Lung (tissue), 11 donors: ENCODE measurements at regions not wholly inside any gene's neighbourhood (a gene's known extent, or its start where the extent isn't known, plus 50 kb on each side); places are given as distances from the start of the nearest gene placed in this dataset.
A peak's percentile ranks its signal among the peaks of the same experiment; 100 is the strongest.

Experiments
- ATAC-seq: fragments of 200-7000 bp; cut with Tn5 transposase; one replicate; pipeline ENCODE4 v1.9.1; 2020; ENCODE audit warnings: moderate number of reproducible peaks; ENCODE audit not compliant: insufficient read depth, low FRiP score
- DNase-seq, 3 donors: peaks; one replicate each; pipeline ENCODE4 v3.0.0-alpha.2; 2013 to 2017
- H3K27ac ChIP-seq, 2 donors: one replicate each; pipeline ENCODE4 v1.5.1; 2013; ENCODE audit warnings: mild to moderate bottlenecking in 2 of 2, moderate library complexity in 2 of 2, control low read depth in 1 of 2, inconsistent platforms in 1 of 2, low read depth in 1 of 2, low read length in 1 of 2
- H3K27me3 ChIP-seq, 3 donors: one replicate each; pipeline ENCODE4 v1.5.1; 2013; ENCODE audit warnings: low read length in 2 of 3; ENCODE audit not compliant: control insufficient read depth in 3 of 3, insufficient read depth in 3 of 3
- H3K36me3 ChIP-seq, 4 donors: one replicate each; pipeline ENCODE4 v1.5.1; 2013; ENCODE audit warnings: low read length in 4 of 4, mild to moderate bottlenecking in 1 of 4, moderate library complexity in 1 of 4; ENCODE audit not compliant: control insufficient read depth in 4 of 4, insufficient read depth in 4 of 4
- H3K4me1 ChIP-seq, 5 donors: one replicate each; pipeline ENCODE4 v1.5.1; 2013; ENCODE audit warnings: low read length in 5 of 5, mild to moderate bottlenecking in 2 of 5, moderate library complexity in 1 of 5; ENCODE audit not compliant: control insufficient read depth in 5 of 5, insufficient read depth in 5 of 5
- H3K4me3 ChIP-seq: one replicate; pipeline ENCODE4 v1.5.1; 2013; ENCODE audit warnings: mild to moderate bottlenecking, control low read depth, moderate library complexity
- H3K9ac ChIP-seq, 2 donors: one replicate each; pipeline ENCODE4 v1.5.1; 2013; ENCODE audit warnings: low read length in 2 of 2, control low read depth in 1 of 2; ENCODE audit not compliant: insufficient read depth in 1 of 2
- H3K9me3 ChIP-seq, 4 donors: one replicate each; pipeline ENCODE4 v1.5.1; 2013; ENCODE audit warnings: low read length in 3 of 4, mild to moderate bottlenecking in 1 of 4, moderate library complexity in 1 of 4; ENCODE audit not compliant: control insufficient read depth in 4 of 4, insufficient read depth in 3 of 4
- CTCF ChIP-seq: IDR thresholded peaks from 2 replicates; pipeline ENCODE4 v1.5.1; 2012; ENCODE audit warnings: mild to moderate bottlenecking; ENCODE audit errors: control extremely low read depth, extremely low read depth
- WGBS, 2 donors: extraction: QIAGEN DNeasy Blood & Tissue Kit; methylation state at CpG; one replicate each; pipeline ENCODE4 v1.1.7; 2013; 5-methylcytosine and 5-hydroxymethylcytosine counted together
- donor health status: control.
- donor health status: control.
- donor health status: Bipolar disorder and iron deficiency.
- donor health status: healthy.
- donor health status: DM: yes; HTN: yes; CAD: no.

DNA sequence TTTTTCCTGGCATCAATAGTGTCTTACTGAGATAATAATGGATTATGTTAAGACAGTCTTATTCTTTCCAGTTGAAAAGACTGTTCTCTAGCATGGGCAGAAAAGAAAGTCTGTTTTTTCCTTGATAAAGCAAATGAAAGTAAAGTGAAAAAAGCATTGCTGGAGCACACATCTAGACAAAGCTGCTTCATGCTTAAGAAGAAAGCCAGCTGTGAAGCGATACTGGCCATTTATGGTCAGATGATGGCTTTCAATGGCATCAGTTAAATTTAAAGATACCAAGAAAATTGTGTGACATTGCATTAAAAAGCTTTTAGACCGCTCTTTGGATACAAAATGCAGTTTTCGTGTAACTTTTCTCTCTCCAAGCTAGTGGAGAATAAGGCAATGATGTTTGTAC is 242.1 kb upstream of the TRAM1L1 start:
- peak in 2 of 3 donors; percentile 7 to 27 for DNase-seq
- ATAC-seq, result no peak
- H3K27ac ChIP-seq, result no peak overlapping the region
- no peak for TF ChIP-seq CTCF
- H3K4me1 ChIP-seq, result no peaks in the 10 kb centered on the region
- no peaks in the 10 kb centered on the region for H3K36me3 ChIP-seq
- no peak overlapping the region for H3K9ac ChIP-seq
- WGBS, 2 donors, result 72 to 80% methylated on average over 3 of the region's 3 CpGs
- no peaks in the 10 kb centered on the region for H3K27me3 ChIP-seq
- H3K9me3 ChIP-seq, result no peaks in the 10 kb centered on the region
- H3K4me3 ChIP-seq, result no peak overlapping the region

DNA sequence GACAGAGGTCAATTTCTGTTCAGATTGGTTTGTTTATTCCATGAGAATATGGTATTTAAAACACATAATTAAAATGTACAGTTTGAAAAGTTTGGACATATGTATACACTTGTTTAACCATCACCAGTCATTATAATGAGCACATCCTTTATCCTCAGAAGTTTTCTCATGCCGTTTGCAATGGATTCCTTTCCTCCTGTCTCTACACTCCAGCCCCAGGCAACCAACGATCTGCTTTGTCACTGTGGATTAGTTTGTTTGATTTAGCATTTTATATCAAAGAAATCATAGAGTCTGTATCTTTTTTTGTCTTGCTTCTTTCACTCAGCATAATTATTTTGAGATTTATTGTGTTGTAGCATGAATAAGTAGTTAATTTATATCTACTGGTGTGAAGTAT is 243.0 kb upstream of the TRAM1L1 start:
- Histone ChIP-seq H3K9ac (no peak overlapping the region), H3K4me1 (no peaks in the 10 kb centered on the region), H3K36me3 (no peaks in the 10 kb centered on the region), H3K9me3 (no peaks in the 10 kb centered on the region), H3K27ac (no peak overlapping the region), H3K27me3 (no peaks in the 10 kb centered on the region), H3K4me3 (no peak overlapping the region)
- TF ChIP-seq CTCF, result no peak
- peak in 1 of 3 donors; percentile 3 for DNase-seq
- 30 to 55% methylated on average over 2 of the region's 2 CpGs for WGBS, 2 donors
- no peak for ATAC-seq

- H3K4me3 ChIP-seq, result no peak overlapping the region
- no peaks in the 10 kb centered on the region for H3K36me3 ChIP-seq
- ATAC-seq (no peak), DNase-seq (no peak)
- H3K9me3 ChIP-seq, result no peaks in the 10 kb centered on the region
- H3K27me3 ChIP-seq, result no peaks in the 10 kb centered on the region
- TF ChIP-seq CTCF, result no peak
- 82 to 88% methylated on average over 4 of the region's 4 CpGs for WGBS, 2 donors
- no peak overlapping the region for H3K9ac ChIP-seq
- no peaks in the 10 kb centered on the region for H3K4me1 ChIP-seq
- H3K27ac ChIP-seq, result no peak overlapping the region
Measured at GRCh38 chr4:117331817-117332216, 246.4 kb upstream of the TRAM1L1 start.

- TF ChIP-seq CTCF, result no peak
- DNase-seq (no peak), ATAC-seq (no peak)
- Histone ChIP-seq H3K27ac (no peak overlapping the region), H3K4me1 (no peaks in the 10 kb centered on the region), H3K27me3 (no peaks in the 10 kb centered on the region), H3K9ac (no peak overlapping the region), H3K36me3 (no peaks in the 10 kb centered on the region), H3K9me3 (no peaks in the 10 kb centered on the region), H3K4me3 (no peak overlapping the region)
- WGBS, 2 donors, result 88 to 96% methylated on average over 7 of the region's 7 CpGs
Measured at GRCh38 chr4:117334451-117335188, 249.2 kb upstream of the TRAM1L1 start.
